BJ (cell line): ENCODE measurements at regions not wholly inside any gene's neighbourhood (a gene's known extent, or its start where the extent isn't known, plus 50 kb on each side); places are given as distances from the start of the nearest gene placed in this dataset.

Experiments
- CTCF ChIA-PET: fragments of 350-600 bp; formaldehyde crosslinking; extraction: SDS; loops from one replicate; lab custom pipeline; 2021; ENCODE audit warnings: antibody characterized with exemption, inconsistent platforms; lab: Yijun Ruan, JAX
- POLR2A ChIA-PET: fragments of 300-600 bp; sonication (Branson Sonifier 250); formaldehyde crosslinking; extraction: SDS; loops from one replicate; lab custom pipeline; 2021; ENCODE audit warnings: antibody characterized with exemption; lab: Charles Lee
- DNase-seq: peaks from one replicate; pipeline ENCODE4 v3.0.0-alpha.2; 2011; ENCODE audit warnings: low read depth
- H3K27me3 ChIP-seq: 2 replicates; pipeline ENCODE4 v1.6.0; 2011; ENCODE audit warnings: low read length; ENCODE audit not compliant: control insufficient read depth, insufficient read depth
- H3K36me3 ChIP-seq: 2 replicates; pipeline ENCODE4 v1.5.1; 2011; ENCODE audit warnings: low read length; ENCODE audit not compliant: control insufficient read depth, insufficient read depth
- H3K4me3 ChIP-seq: 2 replicates; pipeline ENCODE4 v1.5.1; 2011; ENCODE audit warnings: low read depth, mild to moderate bottlenecking, control low read depth, low read length
- TF ChIP-seq, protein P1 (sequence below): IDR thresholded peaks from 2 replicates; pipeline ENCODE4 v1.5.1; 2011; ENCODE audit warnings: low read depth, mild to moderate bottlenecking, control low read depth, inconsistent platforms, low read length, moderate library complexity; ENCODE audit not compliant: insufficient read depth

DNA sequence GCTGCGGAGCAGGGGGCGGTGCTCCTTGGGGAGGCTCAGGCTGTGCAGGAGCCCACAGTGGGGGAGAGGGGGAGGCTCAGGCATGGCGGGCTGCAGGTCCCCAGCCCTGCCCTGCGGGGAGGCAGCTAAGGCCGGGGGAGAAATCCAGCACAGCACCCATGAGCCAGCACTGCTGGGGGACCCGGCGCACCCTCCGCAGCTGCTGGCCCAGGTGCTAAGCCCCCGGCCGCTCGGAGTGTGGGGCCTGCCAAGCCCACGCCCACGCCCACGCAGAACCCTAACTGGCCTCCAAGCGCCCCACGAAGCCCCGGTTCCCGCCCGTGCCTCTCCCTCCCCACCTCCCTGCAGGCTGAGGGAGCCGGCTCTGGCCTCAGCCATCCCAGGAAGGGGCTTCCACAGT is 145.6 kb upstream of the SEL1L start:
- CTCF ChIA-PET = no interaction called here
- no peaks in the 10 kb centered on the region for H3K36me3 ChIP-seq
- no peaks in the 10 kb centered on the region for H3K27me3 ChIP-seq
- no peak overlapping the region for H3K4me3 ChIP-seq
- no peak for DNase-seq
- TF ChIP-seq, protein P1, sequence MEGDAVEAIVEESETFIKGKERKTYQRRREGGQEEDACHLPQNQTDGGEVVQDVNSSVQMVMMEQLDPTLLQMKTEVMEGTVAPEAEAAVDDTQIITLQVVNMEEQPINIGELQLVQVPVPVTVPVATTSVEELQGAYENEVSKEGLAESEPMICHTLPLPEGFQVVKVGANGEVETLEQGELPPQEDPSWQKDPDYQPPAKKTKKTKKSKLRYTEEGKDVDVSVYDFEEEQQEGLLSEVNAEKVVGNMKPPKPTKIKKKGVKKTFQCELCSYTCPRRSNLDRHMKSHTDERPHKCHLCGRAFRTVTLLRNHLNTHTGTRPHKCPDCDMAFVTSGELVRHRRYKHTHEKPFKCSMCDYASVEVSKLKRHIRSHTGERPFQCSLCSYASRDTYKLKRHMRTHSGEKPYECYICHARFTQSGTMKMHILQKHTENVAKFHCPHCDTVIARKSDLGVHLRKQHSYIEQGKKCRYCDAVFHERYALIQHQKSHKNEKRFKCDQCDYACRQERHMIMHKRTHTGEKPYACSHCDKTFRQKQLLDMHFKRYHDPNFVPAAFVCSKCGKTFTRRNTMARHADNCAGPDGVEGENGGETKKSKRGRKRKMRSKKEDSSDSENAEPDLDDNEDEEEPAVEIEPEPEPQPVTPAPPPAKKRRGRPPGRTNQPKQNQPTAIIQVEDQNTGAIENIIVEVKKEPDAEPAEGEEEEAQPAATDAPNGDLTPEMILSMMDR = no peak
- POLR2A ChIA-PET = no interaction called here

DNA sequence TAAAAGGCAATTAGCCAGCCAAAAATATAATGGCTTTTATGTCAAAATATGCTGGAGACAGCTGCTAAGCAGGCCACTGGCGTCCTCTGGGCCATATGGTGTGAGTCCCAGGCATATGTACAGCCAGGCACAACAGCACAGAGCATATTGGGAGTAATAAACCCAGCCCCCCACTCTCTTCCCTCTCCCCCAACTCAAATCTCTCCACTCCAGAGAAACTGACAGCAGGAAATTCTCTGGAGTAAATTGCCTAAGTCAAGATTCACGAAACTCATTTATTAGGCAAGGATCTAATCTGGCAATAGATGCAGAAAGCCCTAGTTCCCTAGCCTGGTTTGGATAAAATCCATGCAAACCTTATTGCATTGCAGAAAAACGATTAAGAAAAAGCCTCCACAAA is 147.9 kb upstream of the SEL1L start:
- no peaks in the 10 kb centered on the region for H3K27me3 ChIP-seq
- no peak overlapping the region for H3K4me3 ChIP-seq
- H3K36me3 ChIP-seq = no peaks in the 10 kb centered on the region
- no peak for DNase-seq
- POLR2A ChIA-PET = no interaction called here
- TF ChIP-seq, protein P1 = no peak
- CTCF ChIA-PET = no interaction called here

DNA sequence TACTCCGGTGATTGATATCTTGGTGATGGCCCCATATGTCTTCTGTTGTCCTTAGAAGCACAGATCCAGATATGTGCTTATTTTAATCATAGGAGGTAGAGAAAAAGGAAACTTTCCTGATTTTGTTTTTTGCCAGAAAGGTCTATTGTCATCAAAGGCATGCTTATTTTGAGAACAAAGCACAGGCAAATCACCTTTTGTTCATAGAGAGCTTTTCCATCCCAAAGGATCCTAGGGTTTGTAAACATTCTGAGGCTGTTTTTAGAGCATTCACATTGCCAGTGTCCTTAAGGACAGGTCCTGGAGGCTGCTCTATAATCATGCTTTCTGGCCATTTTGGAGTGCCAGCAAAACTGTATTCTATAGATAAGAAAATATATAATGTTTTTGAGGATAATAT is 148.5 kb upstream of the SEL1L start:
- H3K27me3 ChIP-seq = no peaks in the 10 kb centered on the region
- ChIA-PET CTCF (no interaction called here), POLR2A (no interaction called here)
- H3K36me3 ChIP-seq = no peaks in the 10 kb centered on the region
- TF ChIP-seq, protein P1 = no peak
- no peak for DNase-seq
- H3K4me3 ChIP-seq = no peak overlapping the region

DNA sequence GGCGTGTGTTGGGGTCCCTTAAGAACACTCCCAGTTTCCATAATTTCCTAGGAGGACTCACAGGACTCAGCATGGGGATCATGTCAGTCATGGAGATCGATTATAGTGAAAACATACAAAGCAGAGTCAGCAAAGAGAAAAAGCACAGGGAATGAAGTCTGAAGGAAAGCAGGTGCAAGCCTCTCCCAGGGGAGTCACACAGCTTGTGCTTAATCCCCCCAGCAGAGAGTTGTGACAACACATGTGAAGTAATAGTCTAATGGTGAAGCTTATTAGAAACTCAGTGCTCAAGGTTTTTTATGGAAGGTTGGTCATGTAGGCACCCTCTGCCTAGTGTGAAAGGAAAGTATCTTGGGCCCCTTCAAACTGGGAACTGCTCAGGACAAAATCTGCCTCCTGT is 149.0 kb upstream of the SEL1L start:
- DNase-seq = no peak
- TF ChIP-seq, protein P1 = no peak
- H3K27me3 ChIP-seq = no peaks in the 10 kb centered on the region
- ChIA-PET CTCF (no interaction called here), POLR2A (no interaction called here)
- no peak overlapping the region for H3K4me3 ChIP-seq
- H3K36me3 ChIP-seq = no peaks in the 10 kb centered on the region

DNA sequence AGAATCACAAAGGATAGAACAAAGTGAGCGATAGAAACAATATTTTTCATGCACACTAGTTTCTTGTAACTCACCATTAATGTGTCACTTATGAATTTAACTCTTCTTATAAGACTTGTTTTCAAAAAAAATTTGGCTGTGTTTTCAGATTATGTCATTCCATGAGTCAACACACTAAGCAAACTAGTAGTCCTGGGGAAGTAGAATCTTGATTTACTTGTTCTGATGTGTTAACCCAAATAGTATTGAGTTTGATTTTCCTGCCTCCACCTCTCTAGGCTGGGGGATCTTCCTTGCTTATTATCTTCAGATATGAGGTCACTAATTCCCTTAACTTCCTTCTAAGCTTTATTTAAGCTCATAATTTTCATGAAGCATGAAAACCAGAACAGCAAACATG is 151.0 kb upstream of the SEL1L start:
- H3K4me3 ChIP-seq = no peak overlapping the region
- H3K27me3 ChIP-seq = no peaks in the 10 kb centered on the region
- POLR2A ChIA-PET = no interaction called here
- no peak for DNase-seq
- CTCF ChIA-PET = no interaction called here
- TF ChIP-seq, protein P1 = no peak
- H3K36me3 ChIP-seq = no peaks in the 10 kb centered on the region
